Ovary (tissue), 3 donors: ENCODE measurements at regions not wholly inside any gene's neighbourhood (a gene's known extent, or its start where the extent isn't known, plus 50 kb on each side); places are given as distances from the start of the nearest gene placed in this dataset.
"Not testable (repeated sequence)": the region's sequence is repeated elsewhere in the genome, so short reads cannot be mapped to it uniquely, and the experiment has no call there.

ENCODE experiments used
- POLR2A ChIP-seq: fragments of 450-650 bp; IDR thresholded peaks from one replicate; pipeline ENCODE4 v1.6.1; 2017; ENCODE audit warnings: antibody characterized with exemption, mild to moderate bottlenecking, moderate library complexity
- TF ChIP-seq, protein P1 (sequence below), 3 donors: fragments of 450-650 bp in 2 of 3; fragments of 200-600 bp in 1 of 3; IDR thresholded peaks; one replicate each; pipeline versions ENCODE4 v1.5.1 to v1.8.0; 2016 to 2022; ENCODE audit warnings: antibody characterized with exemption in 3 of 3, mild to moderate bottlenecking in 1 of 3
- donor health status: DM: no; HTN: no; CAD: no.

DNA sequence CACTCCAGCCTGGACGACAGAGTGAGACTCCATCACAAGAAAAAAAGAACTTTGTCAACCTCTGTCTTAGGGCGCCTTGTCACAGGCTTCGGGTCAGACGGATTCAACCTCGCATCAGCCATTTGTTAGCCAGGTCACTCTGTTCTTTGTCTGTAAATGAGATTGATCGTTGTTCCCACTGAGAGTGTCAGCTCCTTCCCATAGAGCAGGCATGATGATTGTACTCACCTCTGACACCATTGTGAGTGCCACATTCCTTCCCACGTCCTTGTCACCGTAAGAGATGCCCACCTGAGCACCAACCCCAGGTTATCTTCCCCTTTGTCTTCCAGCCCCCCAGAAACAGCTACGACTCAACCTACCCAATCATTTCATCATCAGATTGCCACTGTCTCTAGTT, 107.4 kb downstream of the NSUN5 start:
- TF ChIP-seq, protein P1, sequence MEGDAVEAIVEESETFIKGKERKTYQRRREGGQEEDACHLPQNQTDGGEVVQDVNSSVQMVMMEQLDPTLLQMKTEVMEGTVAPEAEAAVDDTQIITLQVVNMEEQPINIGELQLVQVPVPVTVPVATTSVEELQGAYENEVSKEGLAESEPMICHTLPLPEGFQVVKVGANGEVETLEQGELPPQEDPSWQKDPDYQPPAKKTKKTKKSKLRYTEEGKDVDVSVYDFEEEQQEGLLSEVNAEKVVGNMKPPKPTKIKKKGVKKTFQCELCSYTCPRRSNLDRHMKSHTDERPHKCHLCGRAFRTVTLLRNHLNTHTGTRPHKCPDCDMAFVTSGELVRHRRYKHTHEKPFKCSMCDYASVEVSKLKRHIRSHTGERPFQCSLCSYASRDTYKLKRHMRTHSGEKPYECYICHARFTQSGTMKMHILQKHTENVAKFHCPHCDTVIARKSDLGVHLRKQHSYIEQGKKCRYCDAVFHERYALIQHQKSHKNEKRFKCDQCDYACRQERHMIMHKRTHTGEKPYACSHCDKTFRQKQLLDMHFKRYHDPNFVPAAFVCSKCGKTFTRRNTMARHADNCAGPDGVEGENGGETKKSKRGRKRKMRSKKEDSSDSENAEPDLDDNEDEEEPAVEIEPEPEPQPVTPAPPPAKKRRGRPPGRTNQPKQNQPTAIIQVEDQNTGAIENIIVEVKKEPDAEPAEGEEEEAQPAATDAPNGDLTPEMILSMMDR (IDR thresholded peaks at IDR 0.05), result not testable (repeated sequence)
- TF ChIP-seq POLR2A, result not testable (repeated sequence)
